ENCODE measurements at regions not wholly inside any gene's neighbourhood (a gene's known extent, or its start where the extent isn't known, plus 50 kb on each side); places are given as distances from the start of the nearest gene placed in this dataset.

DNA sequence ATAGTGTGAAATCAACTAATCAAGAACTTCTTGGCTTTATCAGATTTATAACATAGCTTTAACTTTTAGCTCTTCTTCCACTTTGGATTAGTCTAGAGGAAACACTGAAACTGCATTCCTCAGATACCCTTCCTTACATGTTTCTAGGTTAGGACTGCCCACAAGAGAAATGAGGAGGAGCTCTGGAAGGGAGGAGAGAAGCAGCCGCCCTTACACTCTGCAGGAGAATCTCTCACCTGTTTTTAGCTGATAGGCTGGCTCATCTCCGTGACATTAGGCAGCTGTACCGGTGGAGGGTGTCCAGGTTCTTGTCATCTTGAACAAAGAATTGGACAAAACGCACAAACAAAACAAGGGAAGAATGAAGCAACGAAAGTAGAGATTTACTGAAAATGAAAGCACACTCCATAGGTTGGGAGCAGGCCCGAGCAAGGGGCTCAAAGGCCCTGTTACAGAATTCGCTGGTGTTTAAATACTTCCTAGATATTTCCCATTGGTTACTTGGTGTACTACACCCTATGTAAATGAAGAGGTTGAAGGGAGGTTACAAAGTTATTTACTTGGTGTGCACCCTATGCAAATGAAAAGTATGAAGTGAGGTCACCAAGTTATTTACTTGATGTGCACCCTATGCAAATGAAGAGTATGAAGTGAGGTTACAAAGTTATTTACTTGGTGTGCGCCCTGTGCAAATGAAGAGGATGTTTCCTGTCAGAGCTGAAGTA lies 524.9 kb upstream of the CHRM3 start:
- Histone ChIP-seq H3K9me2 (ENCODE audit: insufficient read depth, low read length) (no peaks in the 10 kb centered on the region), H3K27ac (ENCODE audit: low read depth, low read length, poor library complexity, severe bottlenecking) (no peak overlapping the region), H4K20me1 (ENCODE audit: insufficient read depth, low read length) (no peaks in the 10 kb centered on the region), H3K4me2 (ENCODE audit: low read length) (no peak overlapping the region), H3K36me3 (ENCODE audit: insufficient read depth, low read length) (no peaks in the 10 kb centered on the region), H2AFZ (ENCODE audit: low read length) (no peak overlapping the region), H3K4me3 (ENCODE audit: low read depth, low read length, poor library complexity, severe bottlenecking) (no peak overlapping the region), H3K79me2 (ENCODE audit: insufficient read depth, low read depth, low read length) (no peaks in the 10 kb centered on the region), H3K9me3 (ENCODE audit: low read length) (no peaks in the 10 kb centered on the region), H3K4me1 (ENCODE audit: insufficient read depth, low read length, poor library complexity, severe bottlenecking) (no peaks in the 10 kb centered on the region)
- no TSS peak for BruUV-seq (replicated peaks)
- CTCF ChIA-PET (ENCODE audit: unreplicated experiment), result no interaction called here
- POLR2A ChIA-PET, result interaction anchor here (0.5 kb wide), 1 partner anchor 182 kb away, joined by 4 read pairs; no protein-coding TSS in a partner anchor
- no peak for TF ChIP-seq EZH2phosphoT487 (IDR thresholded peaks at IDR 0.05; ENCODE audit: borderline replicate concordance, low read depth, low read length)
- TF ChIP-seq, protein P1, sequence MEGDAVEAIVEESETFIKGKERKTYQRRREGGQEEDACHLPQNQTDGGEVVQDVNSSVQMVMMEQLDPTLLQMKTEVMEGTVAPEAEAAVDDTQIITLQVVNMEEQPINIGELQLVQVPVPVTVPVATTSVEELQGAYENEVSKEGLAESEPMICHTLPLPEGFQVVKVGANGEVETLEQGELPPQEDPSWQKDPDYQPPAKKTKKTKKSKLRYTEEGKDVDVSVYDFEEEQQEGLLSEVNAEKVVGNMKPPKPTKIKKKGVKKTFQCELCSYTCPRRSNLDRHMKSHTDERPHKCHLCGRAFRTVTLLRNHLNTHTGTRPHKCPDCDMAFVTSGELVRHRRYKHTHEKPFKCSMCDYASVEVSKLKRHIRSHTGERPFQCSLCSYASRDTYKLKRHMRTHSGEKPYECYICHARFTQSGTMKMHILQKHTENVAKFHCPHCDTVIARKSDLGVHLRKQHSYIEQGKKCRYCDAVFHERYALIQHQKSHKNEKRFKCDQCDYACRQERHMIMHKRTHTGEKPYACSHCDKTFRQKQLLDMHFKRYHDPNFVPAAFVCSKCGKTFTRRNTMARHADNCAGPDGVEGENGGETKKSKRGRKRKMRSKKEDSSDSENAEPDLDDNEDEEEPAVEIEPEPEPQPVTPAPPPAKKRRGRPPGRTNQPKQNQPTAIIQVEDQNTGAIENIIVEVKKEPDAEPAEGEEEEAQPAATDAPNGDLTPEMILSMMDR (conservative IDR thresholded peaks at IDR 0.05; ENCODE audit: low read length), result no peak
- intact Hi-C loops (cut with micrococcal nuclease; ENCODE audit: unreplicated experiment), result no loop called here
- no peak for DNase-seq (ENCODE audit: low spot score)

DNA sequence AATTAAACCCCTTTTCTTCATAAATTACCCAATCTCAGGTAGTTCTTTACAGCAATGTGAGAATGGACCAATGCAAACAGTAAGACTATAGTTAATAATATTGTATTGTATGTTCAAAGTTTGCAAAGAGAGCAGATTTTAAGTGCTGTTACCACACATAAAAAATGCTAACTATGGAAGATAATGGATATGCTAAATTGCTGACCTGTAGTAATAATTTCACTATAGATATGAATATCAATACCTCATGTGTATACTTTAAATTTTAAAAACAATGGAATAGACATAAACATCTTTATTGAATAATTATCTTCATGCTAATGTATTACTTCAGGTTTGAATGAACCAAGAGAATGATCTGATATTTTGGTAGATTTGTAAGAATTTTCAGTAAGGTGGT lies 552.4 kb upstream of the CHRM3 start:
- H3K27ac ChIP-seq (ENCODE audit: low read depth, low read length, poor library complexity, severe bottlenecking), result no peak overlapping the region
- H3K79me2 ChIP-seq (ENCODE audit: insufficient read depth, low read depth, low read length), result no peaks in the 10 kb centered on the region
- TF ChIP-seq EZH2phosphoT487 (IDR thresholded peaks at IDR 0.05; ENCODE audit: borderline replicate concordance, low read depth, low read length), result no peak
- TF ChIP-seq, protein P1 (conservative IDR thresholded peaks at IDR 0.05; ENCODE audit: low read length), result no peak
- ChIA-PET POLR2A (no interaction called here), CTCF (ENCODE audit: unreplicated experiment) (no interaction called here)
- no peaks in the 10 kb centered on the region for H3K9me3 ChIP-seq (ENCODE audit: low read length)
- no peak overlapping the region for H2AFZ ChIP-seq (ENCODE audit: low read length)
- no peaks in the 10 kb centered on the region for H3K9me2 ChIP-seq (ENCODE audit: insufficient read depth, low read length)
- H4K20me1 ChIP-seq (ENCODE audit: insufficient read depth, low read length), result no peaks in the 10 kb centered on the region
- no peaks in the 10 kb centered on the region for H3K36me3 ChIP-seq (ENCODE audit: insufficient read depth, low read length)
- intact Hi-C loops (cut with micrococcal nuclease; ENCODE audit: unreplicated experiment), result no loop called here
- no peak overlapping the region for H3K4me3 ChIP-seq (ENCODE audit: low read depth, low read length, poor library complexity, severe bottlenecking)
- H3K4me1 ChIP-seq (ENCODE audit: insufficient read depth, low read length, poor library complexity, severe bottlenecking), result no peaks in the 10 kb centered on the region
- no TSS peak for BruUV-seq (replicated peaks)
- H3K4me2 ChIP-seq (ENCODE audit: low read length), result no peak overlapping the region
- DNase-seq (ENCODE audit: low spot score), result no peak

DNA sequence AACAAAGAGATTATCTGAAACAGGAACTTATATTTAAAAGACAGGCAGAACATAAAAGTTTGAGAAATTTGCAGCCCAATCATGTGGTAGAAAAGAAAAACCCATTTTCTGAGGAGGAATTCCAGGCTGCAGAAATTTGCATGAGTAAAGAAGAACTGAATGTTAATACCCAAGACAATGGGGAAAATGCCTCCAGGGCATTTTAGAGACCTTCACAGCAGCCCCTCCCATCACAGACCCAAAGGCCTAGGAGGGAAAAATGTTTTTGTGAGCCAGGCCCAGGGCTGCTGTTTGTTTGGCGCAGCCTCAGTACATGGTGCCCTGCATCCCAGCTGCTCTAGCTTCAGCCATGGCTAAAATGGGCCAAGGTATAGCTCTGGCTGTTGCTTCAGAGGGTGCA lies 554.3 kb upstream of the CHRM3 start:
- Histone ChIP-seq H3K79me2 (ENCODE audit: insufficient read depth, low read depth, low read length) (no peaks in the 10 kb centered on the region), H4K20me1 (ENCODE audit: insufficient read depth, low read length) (no peaks in the 10 kb centered on the region), H3K4me3 (ENCODE audit: low read depth, low read length, poor library complexity, severe bottlenecking) (no peak overlapping the region), H3K9me2 (ENCODE audit: insufficient read depth, low read length) (no peaks in the 10 kb centered on the region), H3K36me3 (ENCODE audit: insufficient read depth, low read length) (no peaks in the 10 kb centered on the region), H3K9me3 (ENCODE audit: low read length) (no peaks in the 10 kb centered on the region), H3K27ac (ENCODE audit: low read depth, low read length, poor library complexity, severe bottlenecking) (no peak overlapping the region), H3K4me2 (ENCODE audit: low read length) (no peak overlapping the region), H2AFZ (ENCODE audit: low read length) (no peak overlapping the region), H3K4me1 (ENCODE audit: insufficient read depth, low read length, poor library complexity, severe bottlenecking) (no peaks in the 10 kb centered on the region)
- no peak for DNase-seq (ENCODE audit: low spot score)
- BruUV-seq (replicated peaks), result no TSS peak
- intact Hi-C loops (cut with micrococcal nuclease; ENCODE audit: unreplicated experiment), result no loop called here
- ChIA-PET CTCF (ENCODE audit: unreplicated experiment) (no interaction called here), POLR2A (no interaction called here)
- no peak for TF ChIP-seq EZH2phosphoT487 (IDR thresholded peaks at IDR 0.05; ENCODE audit: borderline replicate concordance, low read depth, low read length)
- TF ChIP-seq, protein P1 (conservative IDR thresholded peaks at IDR 0.05; ENCODE audit: low read length), result no peak

Measured in OCI-LY7 (cell line).